ENCODE measurements at regions not wholly inside any gene's neighbourhood (a gene's known extent, or its start where the extent isn't known, plus 50 kb on each side); places are given as distances from the start of the nearest gene placed in this dataset.

DNA sequence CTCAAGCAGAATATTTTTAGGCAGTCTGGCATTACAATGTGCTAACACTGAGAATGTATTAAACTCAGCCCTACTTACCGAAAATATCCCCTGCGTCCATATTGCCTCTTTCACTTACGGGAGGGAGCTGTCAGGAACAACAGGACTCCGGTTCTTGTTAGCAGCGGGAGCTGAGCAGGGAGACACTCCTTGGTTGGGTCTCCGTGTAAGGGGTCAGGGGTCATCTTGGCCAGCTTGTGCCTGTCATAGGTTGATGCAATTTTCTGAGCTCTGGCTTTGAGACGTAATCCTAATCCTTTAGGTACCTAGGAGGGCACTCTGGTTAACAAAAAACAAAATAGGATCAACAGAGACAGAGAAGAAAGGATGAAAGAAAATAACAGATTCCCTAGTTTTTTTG, 1477.2 kb downstream of the BRD1 start:
- H3K36me3 ChIP-seq (ENCODE audit: insufficient read depth, low read length): no peaks in the 10 kb centered on the region

DNA sequence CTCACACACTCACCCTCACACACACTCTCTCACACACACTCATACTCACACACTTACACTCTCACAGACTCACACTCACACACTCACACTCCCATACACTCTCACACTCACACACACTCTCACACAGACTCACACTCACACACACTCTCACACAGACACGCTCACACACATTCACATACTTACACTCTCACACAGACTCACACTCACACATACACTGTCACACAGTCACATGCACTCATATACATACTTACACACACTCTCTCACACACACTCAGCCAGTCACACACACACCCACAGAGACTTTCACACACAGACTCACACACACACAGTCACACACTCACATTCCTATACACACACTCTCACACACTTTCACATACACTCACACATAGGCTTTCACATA, 1478.8 kb downstream of the BRD1 start:
- H3K36me3 ChIP-seq (ENCODE audit: insufficient read depth, low read length): no peaks in the 10 kb centered on the region
- no peaks in the 10 kb centered on the region for H3K27me3 ChIP-seq (ENCODE audit: insufficient read depth, low read length)
- H3K4me1 ChIP-seq (ENCODE audit: insufficient read depth, low read length): no peaks in the 10 kb centered on the region
- H3K4me3 ChIP-seq (ENCODE audit: low read length): no peak overlapping the region
- no peaks in the 10 kb centered on the region for H3K9me3 ChIP-seq (ENCODE audit: low read length)
- no peak overlapping the region for H2AFZ ChIP-seq (ENCODE audit: low read depth, low read length)

More for the DNA sequence above, 1477.2 kb downstream of the BRD1 start:
- H3K27me3 ChIP-seq (ENCODE audit: insufficient read depth, low read length): no peaks in the 10 kb centered on the region
- H3K4me1 ChIP-seq (ENCODE audit: insufficient read depth, low read length): no peaks in the 10 kb centered on the region
- no peaks in the 10 kb centered on the region for H3K9me3 ChIP-seq (ENCODE audit: low read length)
- H3K4me3 ChIP-seq (ENCODE audit: low read length): no peak overlapping the region
- H2AFZ ChIP-seq (ENCODE audit: low read depth, low read length): no peak overlapping the region

DNA sequence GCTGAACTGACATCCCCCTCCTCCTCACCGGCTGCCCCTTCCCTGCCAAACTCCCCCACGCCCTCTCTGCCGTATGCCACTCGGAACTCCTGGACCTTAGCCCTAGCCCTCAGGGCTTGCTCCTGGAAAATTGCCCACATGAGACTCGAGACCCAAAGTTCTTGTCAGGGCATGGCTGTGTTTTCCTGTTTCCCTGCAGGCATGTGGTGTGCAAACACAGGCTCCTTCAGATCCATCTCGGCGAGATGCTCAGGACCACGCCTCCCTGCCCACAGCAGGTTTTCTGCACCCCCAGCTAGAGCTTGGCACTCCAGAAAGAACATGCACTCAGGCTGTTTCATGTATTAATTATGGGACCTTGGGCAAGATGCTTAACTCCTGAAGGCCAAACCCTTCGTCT, 1480.4 kb downstream of the BRD1 start:
- Histone ChIP-seq H3K27me3 (ENCODE audit: insufficient read depth, low read length) (peaks cover 4% of the 10 kb centered on the region), H3K4me1 (ENCODE audit: insufficient read depth, low read length) (no peaks in the 10 kb centered on the region), H2AFZ (ENCODE audit: low read depth, low read length) (no peak overlapping the region), H3K36me3 (ENCODE audit: insufficient read depth, low read length) (no peaks in the 10 kb centered on the region), H3K4me3 (ENCODE audit: low read length) (no peak overlapping the region), H3K9me3 (ENCODE audit: low read length) (no peaks in the 10 kb centered on the region)

DNA sequence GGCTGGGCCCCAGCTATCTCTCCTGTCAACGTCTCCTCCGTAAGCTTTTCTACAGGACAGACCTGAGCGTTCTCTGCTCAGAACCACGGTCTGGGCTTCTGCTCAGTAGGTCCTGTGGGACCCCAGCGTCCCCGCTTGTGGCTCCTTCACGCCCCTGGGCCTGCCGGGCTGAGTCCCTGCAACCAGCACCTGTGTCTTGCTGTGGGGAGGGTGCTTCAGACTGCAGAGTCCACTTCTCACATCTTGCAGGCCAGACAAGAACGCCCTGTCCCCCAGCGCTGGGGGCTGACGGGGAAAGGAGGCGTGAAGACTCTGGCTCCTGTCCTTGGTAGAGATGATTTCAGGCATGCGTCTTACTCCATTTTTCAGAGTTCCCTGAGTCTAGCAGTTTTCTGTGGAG, 1480.8 kb downstream of the BRD1 start:
- no peak overlapping the region for H3K4me3 ChIP-seq (ENCODE audit: low read length)
- peaks cover 5% of the 10 kb centered on the region for H3K27me3 ChIP-seq (ENCODE audit: insufficient read depth, low read length)
- no peak overlapping the region for H2AFZ ChIP-seq (ENCODE audit: low read depth, low read length)
- no peaks in the 10 kb centered on the region for H3K9me3 ChIP-seq (ENCODE audit: low read length)
- H3K4me1 ChIP-seq (ENCODE audit: insufficient read depth, low read length): no peaks in the 10 kb centered on the region
- H3K36me3 ChIP-seq (ENCODE audit: insufficient read depth, low read length): no peaks in the 10 kb centered on the region

DNA sequence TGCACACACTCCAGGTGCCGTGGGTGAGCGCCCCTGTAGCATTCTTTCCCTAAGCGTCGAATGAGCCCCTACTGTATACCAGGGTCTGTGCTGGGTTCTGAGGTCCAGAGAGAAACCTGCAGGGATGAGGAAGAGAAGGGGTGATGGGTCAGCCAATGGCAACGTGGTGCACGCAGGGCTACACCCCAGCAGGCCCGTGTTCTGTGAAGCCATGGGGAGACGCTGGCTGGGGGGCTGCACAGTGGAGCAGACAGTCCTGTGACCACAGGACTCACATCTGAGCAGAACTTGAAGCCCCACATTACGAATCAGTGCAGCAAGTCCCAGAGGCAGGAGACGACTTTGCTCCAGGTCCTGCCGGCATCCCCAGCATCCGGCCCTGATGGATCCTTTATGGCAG, 1481.4 kb downstream of the BRD1 start:
- H2AFZ ChIP-seq (ENCODE audit: low read depth, low read length): no peak overlapping the region
- no peaks in the 10 kb centered on the region for H3K4me1 ChIP-seq (ENCODE audit: insufficient read depth, low read length)
- H3K36me3 ChIP-seq (ENCODE audit: insufficient read depth, low read length): no peaks in the 10 kb centered on the region
- H3K9me3 ChIP-seq (ENCODE audit: low read length): no peaks in the 10 kb centered on the region
- no peak overlapping the region for H3K4me3 ChIP-seq (ENCODE audit: low read length)
- H3K27me3 ChIP-seq (ENCODE audit: insufficient read depth, low read length): peaks cover 11% of the 10 kb centered on the region

DNA sequence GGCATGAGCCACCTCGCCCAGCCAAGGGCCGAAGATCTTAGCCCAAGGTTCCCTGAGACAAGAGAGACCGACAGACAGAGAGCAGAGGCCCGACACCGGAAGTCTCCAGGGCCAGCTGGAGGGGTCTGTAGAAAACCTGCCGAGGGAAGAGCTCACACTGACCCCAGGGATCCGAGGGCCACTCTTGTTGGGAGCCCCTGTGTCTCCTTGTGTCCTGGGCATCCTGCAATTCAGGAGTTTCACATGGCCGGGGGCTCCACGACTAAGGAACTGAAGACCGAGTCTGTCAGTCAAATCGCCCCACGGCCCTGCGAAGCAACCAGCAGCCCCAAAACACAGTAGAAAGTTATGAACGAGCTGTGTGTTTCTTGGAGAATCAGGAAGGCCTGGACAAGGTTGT, 1482.0 kb downstream of the BRD1 start:
- H2AFZ ChIP-seq (ENCODE audit: low read depth, low read length): no peak overlapping the region
- no peaks in the 10 kb centered on the region for H3K4me1 ChIP-seq (ENCODE audit: insufficient read depth, low read length)
- peaks cover 16% of the 10 kb centered on the region for H3K27me3 ChIP-seq (ENCODE audit: insufficient read depth, low read length)
- H3K9me3 ChIP-seq (ENCODE audit: low read length): no peaks in the 10 kb centered on the region
- H3K4me3 ChIP-seq (ENCODE audit: low read length): no peak overlapping the region
- H3K36me3 ChIP-seq (ENCODE audit: insufficient read depth, low read length): no peaks in the 10 kb centered on the region

DNA sequence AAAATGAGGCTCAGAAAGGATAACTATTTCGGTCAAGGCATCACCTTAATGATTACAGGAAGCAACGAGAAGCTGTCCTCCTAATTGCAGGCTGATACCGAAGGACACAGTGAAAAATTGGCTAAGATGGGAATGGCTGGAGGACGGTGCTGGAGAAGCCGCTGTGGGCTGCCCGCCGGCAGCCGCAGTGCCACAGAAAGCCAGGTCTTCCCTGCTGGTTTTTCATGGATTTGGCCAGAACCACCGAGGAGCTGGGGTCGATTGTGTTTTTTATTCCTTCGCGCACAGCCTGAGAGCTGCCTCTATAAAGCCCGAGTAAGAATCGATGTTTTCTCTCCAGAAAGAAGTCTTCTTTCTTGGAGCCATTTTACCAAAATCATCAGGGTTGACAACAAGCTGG, 1484.2 kb downstream of the BRD1 start:
- Histone ChIP-seq H3K4me1 (ENCODE audit: insufficient read depth, low read length) (no peaks in the 10 kb centered on the region), H3K4me3 (ENCODE audit: low read length) (no peak overlapping the region), H3K36me3 (ENCODE audit: insufficient read depth, low read length) (no peaks in the 10 kb centered on the region), H3K27me3 (ENCODE audit: insufficient read depth, low read length) (peaks cover 21% of the 10 kb centered on the region), H2AFZ (ENCODE audit: low read depth, low read length) (no peak overlapping the region), H3K9me3 (ENCODE audit: low read length) (no peaks in the 10 kb centered on the region)

DNA sequence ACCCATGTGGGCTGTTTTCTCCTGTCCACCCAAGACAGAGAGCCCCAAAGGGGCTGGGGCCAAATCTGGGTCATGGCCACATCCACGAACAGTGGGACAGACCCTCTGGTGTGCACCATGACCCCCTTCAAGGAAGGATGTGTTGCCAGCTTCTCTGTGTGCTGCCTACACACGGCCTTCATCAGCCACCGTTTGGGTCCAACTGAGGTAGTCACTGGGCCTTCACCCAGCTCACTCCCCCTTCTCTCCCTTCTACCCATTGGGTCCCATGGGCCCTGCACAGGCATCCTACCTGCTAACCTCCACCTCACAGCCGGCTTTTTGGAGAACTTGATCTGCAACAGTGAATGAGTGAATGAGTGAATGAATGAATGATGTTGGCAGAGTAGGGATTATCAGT, 1484.9 kb downstream of the BRD1 start:
- Histone ChIP-seq H3K27me3 (ENCODE audit: insufficient read depth, low read length) (peaks cover 21% of the 10 kb centered on the region), H3K4me1 (ENCODE audit: insufficient read depth, low read length) (no peaks in the 10 kb centered on the region), H3K4me3 (ENCODE audit: low read length) (no peak overlapping the region), H2AFZ (ENCODE audit: low read depth, low read length) (no peak overlapping the region), H3K9me3 (ENCODE audit: low read length) (no peaks in the 10 kb centered on the region), H3K36me3 (ENCODE audit: insufficient read depth, low read length) (no peaks in the 10 kb centered on the region)

DNA sequence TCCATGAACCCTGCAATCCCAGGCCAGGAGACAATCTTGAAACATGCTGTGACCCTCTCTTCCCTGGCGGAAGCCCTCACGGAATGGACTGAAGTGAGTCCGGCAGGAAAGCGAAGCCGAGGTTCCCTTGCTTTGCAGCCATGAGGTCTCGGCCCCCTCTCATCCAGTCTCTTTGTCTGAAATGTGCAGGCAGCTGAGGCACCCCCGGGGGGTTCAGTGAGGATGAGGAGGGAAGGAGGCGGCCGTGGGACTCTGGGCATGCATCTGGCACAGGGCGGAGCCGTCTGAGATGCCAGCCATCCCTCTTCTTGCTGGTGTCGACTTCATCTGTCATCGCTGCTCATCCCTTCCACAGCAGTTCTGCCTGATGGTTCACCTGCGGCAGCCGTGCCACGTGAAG, 1485.7 kb downstream of the BRD1 start:
- Histone ChIP-seq H3K4me1 (ENCODE audit: insufficient read depth, low read length) (no peaks in the 10 kb centered on the region), H3K36me3 (ENCODE audit: insufficient read depth, low read length) (no peaks in the 10 kb centered on the region), H3K9me3 (ENCODE audit: low read length) (no peaks in the 10 kb centered on the region), H3K4me3 (ENCODE audit: low read length) (no peak overlapping the region), H3K27me3 (ENCODE audit: insufficient read depth, low read length) (peaks cover 21% of the 10 kb centered on the region), H2AFZ (ENCODE audit: low read depth, low read length) (no peak overlapping the region)

DNA sequence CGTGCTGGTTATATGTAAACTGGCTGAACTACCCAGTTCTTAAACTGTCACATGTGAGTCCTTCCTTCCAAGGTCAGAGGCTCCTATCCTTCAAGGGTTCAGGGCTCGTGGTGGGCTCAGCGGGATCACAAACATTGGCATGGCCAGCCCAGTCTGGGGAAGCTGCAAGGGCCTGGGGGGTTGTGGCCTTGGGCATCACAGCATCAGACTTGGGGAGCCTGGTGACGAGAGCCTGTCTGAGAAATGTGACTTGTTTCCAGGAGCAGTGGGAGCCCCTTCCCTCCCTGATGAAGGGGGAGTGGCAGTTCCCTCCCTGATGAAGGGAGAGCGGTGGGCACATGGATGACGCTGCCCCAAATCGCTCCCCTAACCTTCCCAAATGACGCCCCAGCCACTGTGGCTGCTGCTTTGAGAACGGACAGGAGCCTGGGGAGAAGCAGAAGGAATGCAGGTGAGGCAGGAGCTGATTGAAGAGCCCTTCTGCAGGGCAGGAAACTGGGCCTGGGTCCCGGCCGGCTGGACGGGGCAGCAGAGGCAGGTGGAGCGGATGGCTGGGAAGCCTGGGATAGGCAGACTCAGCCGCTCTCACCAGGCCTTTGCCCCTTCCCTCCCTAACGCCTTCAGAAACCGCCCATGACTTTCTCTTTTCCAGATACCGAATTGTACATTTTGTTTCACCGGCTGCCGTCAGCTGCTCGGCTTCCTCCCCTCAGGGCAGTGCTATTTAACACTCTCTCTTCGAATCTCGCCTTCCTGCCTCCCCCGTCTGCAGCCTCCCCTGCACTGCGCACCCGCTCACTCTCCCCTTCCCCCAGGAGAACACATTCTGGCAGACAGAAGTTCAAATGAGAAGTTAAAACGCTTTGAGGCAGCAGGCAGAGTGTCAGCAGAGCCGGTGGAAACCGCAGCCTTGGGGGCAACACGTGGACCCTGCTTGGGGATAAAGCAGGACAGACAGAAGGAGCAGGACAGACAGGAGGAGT, 1486.7 kb downstream of the BRD1 start:
- Histone ChIP-seq H3K27me3 (ENCODE audit: insufficient read depth, low read length) (peaks cover 21% of the 10 kb centered on the region), H3K4me1 (ENCODE audit: insufficient read depth, low read length) (no peaks in the 10 kb centered on the region), H2AFZ (ENCODE audit: low read depth, low read length) (no peak overlapping the region), H3K9me3 (ENCODE audit: low read length) (no peaks in the 10 kb centered on the region), H3K4me3 (ENCODE audit: low read length) (no peak overlapping the region), H3K36me3 (ENCODE audit: insufficient read depth, low read length) (no peaks in the 10 kb centered on the region)

DNA sequence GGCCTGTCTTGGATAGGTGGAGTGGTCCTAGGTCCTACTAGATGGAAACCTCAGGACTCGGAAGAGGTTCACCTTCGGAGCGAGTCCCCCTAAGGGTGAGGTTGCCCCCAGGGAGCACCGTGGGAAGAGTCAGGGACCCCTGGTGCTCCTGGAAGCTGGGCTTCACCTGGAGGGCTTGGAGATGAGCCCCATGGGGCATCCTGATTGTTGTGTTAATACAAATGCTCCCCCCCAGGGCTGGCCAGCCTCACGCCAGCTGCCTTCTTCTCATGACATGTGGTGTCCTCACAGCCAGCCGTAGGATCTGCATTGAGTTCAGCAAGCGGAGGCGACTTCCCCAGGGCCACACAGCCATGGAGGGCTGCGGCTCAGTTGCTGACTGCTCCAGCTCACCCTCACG, 1487.5 kb downstream of the BRD1 start:
- Histone ChIP-seq H3K36me3 (ENCODE audit: insufficient read depth, low read length) (no peaks in the 10 kb centered on the region), H3K4me3 (ENCODE audit: low read length) (no peak overlapping the region), H3K4me1 (ENCODE audit: insufficient read depth, low read length) (no peaks in the 10 kb centered on the region), H2AFZ (ENCODE audit: low read depth, low read length) (no peak overlapping the region), H3K27me3 (ENCODE audit: insufficient read depth, low read length) (peaks cover 21% of the 10 kb centered on the region), H3K9me3 (ENCODE audit: low read length) (no peaks in the 10 kb centered on the region)

DNA sequence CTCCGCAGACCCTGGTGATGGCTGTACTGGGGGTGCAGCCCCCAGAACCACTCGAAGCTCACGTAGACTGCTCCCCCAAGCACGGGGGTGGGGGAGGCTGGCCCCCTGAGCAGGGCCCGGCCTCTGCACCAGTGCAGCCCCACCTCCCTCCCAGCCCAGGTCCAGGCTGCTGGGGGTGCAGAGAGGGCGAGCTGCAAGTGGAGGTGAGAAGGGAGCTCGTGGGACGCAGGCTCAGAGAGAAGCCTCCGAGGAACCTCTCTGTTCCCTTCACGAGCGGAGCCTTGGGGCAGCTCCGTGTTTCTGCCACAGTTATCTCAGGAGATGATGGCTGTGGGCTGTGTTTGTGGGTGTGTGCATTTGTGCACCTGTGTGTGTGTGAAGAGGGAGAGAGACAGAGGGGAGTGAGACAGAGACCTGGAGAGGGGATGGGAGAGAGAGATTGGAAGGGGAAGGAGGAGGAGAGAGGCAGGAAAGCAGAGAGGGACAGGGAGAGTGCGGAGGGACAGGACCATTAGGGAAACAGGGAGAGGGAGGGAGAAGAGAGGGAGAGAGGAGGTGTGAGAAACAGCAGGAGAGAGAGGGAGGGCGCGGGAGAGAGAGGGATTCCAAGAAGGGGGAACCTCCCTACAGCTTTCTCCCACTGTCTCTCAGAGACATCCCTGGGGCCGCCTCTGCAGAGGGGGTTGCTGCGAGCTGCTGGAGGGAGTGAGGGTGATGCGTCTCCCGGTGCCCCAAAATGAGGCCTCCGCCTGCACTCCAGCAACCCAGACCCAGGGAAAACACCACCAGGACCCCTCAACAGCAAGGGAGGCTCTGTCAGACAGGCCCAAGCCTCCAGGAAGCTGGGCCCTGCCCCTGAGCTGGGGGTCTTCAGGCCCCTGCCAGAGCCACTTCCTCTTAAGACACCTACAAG, 1488.6 kb downstream of the BRD1 start:
- H2AFZ ChIP-seq (ENCODE audit: low read depth, low read length): no peak overlapping the region
- H3K27me3 ChIP-seq (ENCODE audit: insufficient read depth, low read length): peaks cover 21% of the 10 kb centered on the region
- H3K36me3 ChIP-seq (ENCODE audit: insufficient read depth, low read length): no peaks in the 10 kb centered on the region
- H3K4me3 ChIP-seq (ENCODE audit: low read length): no peak overlapping the region
- H3K9me3 ChIP-seq (ENCODE audit: low read length): no peaks in the 10 kb centered on the region
- no peaks in the 10 kb centered on the region for H3K4me1 ChIP-seq (ENCODE audit: insufficient read depth, low read length)

Measured in neuron (in vitro differentiated cells).